ENCODE measurements at regions not wholly inside any gene's neighbourhood (a gene's known extent, or its start where the extent isn't known, plus 50 kb on each side); places are given as distances from the start of the nearest gene placed in this dataset.

DNA sequence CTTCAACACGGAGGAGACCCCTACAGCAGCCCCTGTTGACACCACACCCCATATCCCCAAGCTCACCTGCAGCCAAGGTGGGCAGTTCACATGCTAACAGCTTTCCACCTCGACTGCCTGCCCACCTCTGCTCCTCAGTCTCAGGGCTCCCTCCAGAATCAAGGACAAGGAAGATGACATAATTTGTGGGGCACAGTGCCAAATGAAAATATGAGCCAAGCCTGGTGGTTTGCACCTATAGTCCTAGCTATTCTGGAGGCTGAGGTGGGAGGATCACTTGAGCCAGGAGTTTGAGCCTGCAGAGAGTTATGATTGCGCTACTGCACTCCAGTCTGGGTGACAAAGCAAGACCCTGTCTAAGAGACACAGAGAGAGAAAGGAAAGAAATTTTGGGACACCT, 516.3 kb downstream of the BCOR start:
- CTCF ChIA-PET: no interaction called here
- intact Hi-C loops (cut with micrococcal nuclease; ENCODE audit: unreplicated experiment): loop anchor here (10.0 kb wide), 1 partner anchor 443 kb away; no protein-coding TSS in a partner anchor
- no peak overlapping the region for H3K4me3 Mint-ChIP-seq (ENCODE audit: low read depth, unreplicated experiment)
- H3K4me1 Mint-ChIP-seq (ENCODE audit: low read depth, unreplicated experiment): peaks cover 14% of the 10 kb centered on the region
- BruUV-seq (replicated peaks): no TSS peak
- H3K36me3 Mint-ChIP-seq (ENCODE audit: insufficient read depth, unreplicated experiment): no peaks in the 10 kb centered on the region
- no peaks in the 10 kb centered on the region for H3K9me3 Mint-ChIP-seq (ENCODE audit: low read depth, unreplicated experiment)
- TF ChIP-seq, protein P1, sequence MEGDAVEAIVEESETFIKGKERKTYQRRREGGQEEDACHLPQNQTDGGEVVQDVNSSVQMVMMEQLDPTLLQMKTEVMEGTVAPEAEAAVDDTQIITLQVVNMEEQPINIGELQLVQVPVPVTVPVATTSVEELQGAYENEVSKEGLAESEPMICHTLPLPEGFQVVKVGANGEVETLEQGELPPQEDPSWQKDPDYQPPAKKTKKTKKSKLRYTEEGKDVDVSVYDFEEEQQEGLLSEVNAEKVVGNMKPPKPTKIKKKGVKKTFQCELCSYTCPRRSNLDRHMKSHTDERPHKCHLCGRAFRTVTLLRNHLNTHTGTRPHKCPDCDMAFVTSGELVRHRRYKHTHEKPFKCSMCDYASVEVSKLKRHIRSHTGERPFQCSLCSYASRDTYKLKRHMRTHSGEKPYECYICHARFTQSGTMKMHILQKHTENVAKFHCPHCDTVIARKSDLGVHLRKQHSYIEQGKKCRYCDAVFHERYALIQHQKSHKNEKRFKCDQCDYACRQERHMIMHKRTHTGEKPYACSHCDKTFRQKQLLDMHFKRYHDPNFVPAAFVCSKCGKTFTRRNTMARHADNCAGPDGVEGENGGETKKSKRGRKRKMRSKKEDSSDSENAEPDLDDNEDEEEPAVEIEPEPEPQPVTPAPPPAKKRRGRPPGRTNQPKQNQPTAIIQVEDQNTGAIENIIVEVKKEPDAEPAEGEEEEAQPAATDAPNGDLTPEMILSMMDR (IDR thresholded peaks at IDR 0.05; ENCODE audit: unreplicated experiment): no peak
- no peak overlapping the region for H3K27ac Mint-ChIP-seq (ENCODE audit: unreplicated experiment)
- DNase-seq: peak; percentile 22
- peaks cover 18% of the 10 kb centered on the region for H3K27me3 Mint-ChIP-seq (ENCODE audit: unreplicated experiment)

DNA sequence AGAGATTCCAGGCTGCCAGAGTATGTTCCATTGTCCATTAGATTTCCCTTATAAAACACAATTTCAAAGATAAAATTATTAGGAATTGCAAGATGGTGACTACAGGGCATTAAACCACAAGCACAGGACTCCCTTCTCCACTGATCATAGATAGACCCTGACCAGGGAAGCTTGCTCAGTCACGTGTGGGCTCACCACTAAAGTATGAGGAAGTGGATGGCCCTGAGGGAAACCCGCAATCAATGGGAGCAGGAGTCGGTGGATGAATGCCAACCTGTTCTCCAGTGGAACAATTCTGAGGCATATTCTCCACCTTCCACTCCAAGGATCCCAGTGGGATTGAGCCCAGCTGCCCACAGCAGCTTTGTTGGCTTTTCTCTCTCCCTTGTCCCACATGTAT, 515.7 kb downstream of the BCOR start:
- peak; percentile 64 for DNase-seq
- no peaks in the 10 kb centered on the region for H3K9me3 Mint-ChIP-seq (ENCODE audit: low read depth, unreplicated experiment)
- intact Hi-C loops (cut with micrococcal nuclease; ENCODE audit: unreplicated experiment): loop anchor here (10.0 kb wide), 1 partner anchor 443 kb away; no protein-coding TSS in a partner anchor
- BruUV-seq (replicated peaks): no TSS peak
- H3K36me3 Mint-ChIP-seq (ENCODE audit: insufficient read depth, unreplicated experiment): no peaks in the 10 kb centered on the region
- peak overlapping the region; percentile 33 for H3K27ac Mint-ChIP-seq (ENCODE audit: unreplicated experiment)
- peaks cover 12% of the 10 kb centered on the region for H3K27me3 Mint-ChIP-seq (ENCODE audit: unreplicated experiment)
- CTCF ChIA-PET: no interaction called here
- no peak overlapping the region for H3K4me3 Mint-ChIP-seq (ENCODE audit: low read depth, unreplicated experiment)
- H3K4me1 Mint-ChIP-seq (ENCODE audit: low read depth, unreplicated experiment): peaks cover 14% of the 10 kb centered on the region
- TF ChIP-seq, protein P1 (IDR thresholded peaks at IDR 0.05; ENCODE audit: unreplicated experiment): no peak

DNA sequence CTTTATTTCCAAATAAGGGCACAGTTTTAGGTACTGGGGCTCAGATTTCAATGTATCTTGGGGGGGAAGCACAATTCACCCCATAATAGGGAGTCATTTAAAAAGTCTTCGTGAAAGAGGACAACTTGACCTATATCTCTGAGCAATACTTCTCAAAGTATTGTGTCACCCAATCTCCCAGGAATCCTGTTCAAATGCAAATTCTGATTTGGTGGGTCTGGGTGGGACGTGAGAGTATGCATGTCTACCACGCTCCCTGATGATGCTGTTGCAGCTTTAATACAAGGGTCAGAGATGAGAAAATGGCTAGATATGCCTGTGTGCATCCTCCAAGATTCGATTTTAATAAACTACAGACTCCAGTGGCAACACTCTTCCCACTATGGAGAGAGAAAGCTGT, 514.8 kb downstream of the BCOR start:
- Mint-ChIP-seq H3K36me3 (ENCODE audit: insufficient read depth, unreplicated experiment) (no peaks in the 10 kb centered on the region), H3K4me3 (ENCODE audit: low read depth, unreplicated experiment) (no peak overlapping the region), H3K9me3 (ENCODE audit: low read depth, unreplicated experiment) (no peaks in the 10 kb centered on the region), H3K27me3 (ENCODE audit: unreplicated experiment) (peaks cover 3% of the 10 kb centered on the region), H3K4me1 (ENCODE audit: low read depth, unreplicated experiment) (peaks cover 14% of the 10 kb centered on the region), H3K27ac (ENCODE audit: unreplicated experiment) (peak overlapping the region; percentile 33)
- no TSS peak for BruUV-seq (replicated peaks)
- CTCF ChIA-PET: no interaction called here
- intact Hi-C loops (cut with micrococcal nuclease; ENCODE audit: unreplicated experiment): loop anchor here (10.0 kb wide), 1 partner anchor 442 kb away; no protein-coding TSS in a partner anchor
- TF ChIP-seq, protein P1 (IDR thresholded peaks at IDR 0.05; ENCODE audit: unreplicated experiment): no peak
- DNase-seq: no peak

DNA sequence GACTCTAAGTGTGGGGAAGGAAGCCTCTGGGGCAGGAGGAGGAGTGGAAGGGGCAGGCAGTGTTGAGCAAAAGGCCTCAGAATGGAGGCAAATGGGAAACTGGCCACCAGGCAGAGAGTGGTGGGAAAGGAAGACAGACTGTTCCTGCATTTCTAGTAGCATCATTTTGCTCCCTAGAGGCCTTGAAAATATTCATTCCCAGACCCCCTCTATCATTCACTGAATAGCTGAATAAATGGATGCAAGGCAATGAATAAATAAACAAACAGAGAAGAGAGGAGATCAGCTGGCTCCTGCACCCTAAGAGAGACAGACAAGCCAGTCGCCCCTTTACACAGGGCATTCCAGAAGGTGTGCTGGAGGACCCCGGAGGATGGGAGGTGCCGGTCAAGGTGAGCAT, 511.9 kb downstream of the BCOR start:
- Mint-ChIP-seq H3K4me3 (ENCODE audit: low read depth, unreplicated experiment) (no peak overlapping the region), H3K36me3 (ENCODE audit: insufficient read depth, unreplicated experiment) (no peaks in the 10 kb centered on the region), H3K4me1 (ENCODE audit: low read depth, unreplicated experiment) (peaks cover 14% of the 10 kb centered on the region), H3K27ac (ENCODE audit: unreplicated experiment) (no peak overlapping the region), H3K9me3 (ENCODE audit: low read depth, unreplicated experiment) (no peaks in the 10 kb centered on the region), H3K27me3 (ENCODE audit: unreplicated experiment) (no peaks in the 10 kb centered on the region)
- no TSS peak for BruUV-seq (replicated peaks)
- TF ChIP-seq, protein P1 (IDR thresholded peaks at IDR 0.05; ENCODE audit: unreplicated experiment): no peak
- intact Hi-C loops (cut with micrococcal nuclease; ENCODE audit: unreplicated experiment): loop anchor here (10.0 kb wide), 1 partner anchor 439 kb away; no protein-coding TSS in a partner anchor
- DNase-seq: no peak
- CTCF ChIA-PET: no interaction called here

All from Calu3 (cell line).